ENCODE measurements at regions not wholly inside any gene's neighbourhood (a gene's known extent, or its start where the extent isn't known, plus 50 kb on each side); places are given as distances from the start of the nearest gene placed in this dataset.

DNA sequence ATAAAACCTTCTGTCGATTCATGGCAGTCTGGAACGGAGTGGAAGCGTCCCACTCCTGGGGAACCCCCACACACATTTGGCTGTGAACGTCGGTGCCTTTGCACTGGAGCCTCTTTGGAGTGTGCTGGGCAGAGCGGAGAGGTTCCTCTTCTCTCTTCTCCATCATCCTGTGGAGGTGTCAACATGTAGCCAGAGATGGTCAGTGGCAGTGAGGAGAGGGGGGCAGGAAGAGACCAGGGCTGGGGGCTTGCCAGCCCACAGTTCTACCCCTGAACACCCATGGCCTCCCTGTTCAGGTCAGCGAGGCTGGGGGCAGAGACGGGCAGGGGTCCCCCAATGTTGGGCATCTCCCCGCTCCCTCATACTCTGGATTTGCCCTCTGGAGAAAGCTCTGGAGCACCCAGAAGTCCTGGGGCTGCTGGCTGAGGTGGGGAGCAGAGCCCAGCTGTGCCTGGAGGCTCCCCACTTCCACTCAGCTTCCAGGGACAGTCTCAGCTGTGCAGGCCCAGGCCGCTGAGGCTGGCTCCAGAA is 223.7 kb downstream of the SEC14L1 start:
- TF ChIP-seq, protein P1, sequence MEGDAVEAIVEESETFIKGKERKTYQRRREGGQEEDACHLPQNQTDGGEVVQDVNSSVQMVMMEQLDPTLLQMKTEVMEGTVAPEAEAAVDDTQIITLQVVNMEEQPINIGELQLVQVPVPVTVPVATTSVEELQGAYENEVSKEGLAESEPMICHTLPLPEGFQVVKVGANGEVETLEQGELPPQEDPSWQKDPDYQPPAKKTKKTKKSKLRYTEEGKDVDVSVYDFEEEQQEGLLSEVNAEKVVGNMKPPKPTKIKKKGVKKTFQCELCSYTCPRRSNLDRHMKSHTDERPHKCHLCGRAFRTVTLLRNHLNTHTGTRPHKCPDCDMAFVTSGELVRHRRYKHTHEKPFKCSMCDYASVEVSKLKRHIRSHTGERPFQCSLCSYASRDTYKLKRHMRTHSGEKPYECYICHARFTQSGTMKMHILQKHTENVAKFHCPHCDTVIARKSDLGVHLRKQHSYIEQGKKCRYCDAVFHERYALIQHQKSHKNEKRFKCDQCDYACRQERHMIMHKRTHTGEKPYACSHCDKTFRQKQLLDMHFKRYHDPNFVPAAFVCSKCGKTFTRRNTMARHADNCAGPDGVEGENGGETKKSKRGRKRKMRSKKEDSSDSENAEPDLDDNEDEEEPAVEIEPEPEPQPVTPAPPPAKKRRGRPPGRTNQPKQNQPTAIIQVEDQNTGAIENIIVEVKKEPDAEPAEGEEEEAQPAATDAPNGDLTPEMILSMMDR (conservative IDR thresholded peaks at IDR 0.05; ENCODE audit: low read depth, low read length) = no peak
- TF ChIP-seq EZH2phosphoT487 (IDR thresholded peaks at IDR 0.05; ENCODE audit: borderline replicate concordance, low read length) = no peak

All from PC-3 (cell line).